DND-41 (cell line): ENCODE measurements at regions not wholly inside any gene's neighbourhood (a gene's known extent, or its start where the extent isn't known, plus 50 kb on each side); places are given as distances from the start of the nearest gene placed in this dataset.

ENCODE experiments used
- ATAC-seq: fragments of 200-7000 bp; cut with Tn5 transposase; 3 replicates; pipeline ENCODE4 v1.9.1; 2021; ENCODE audit warnings: low read depth; ENCODE audit not compliant: insufficient read depth
- DNase-seq: peaks from one replicate; pipeline ENCODE4 v3.0.0-alpha.2; 2020
- H2AFZ ChIP-seq: 2 replicates; pipeline ENCODE4 v1.6.0; 2012; ENCODE audit warnings: low read depth, low read length
- H3K27ac ChIP-seq: 2 replicates; pipeline ENCODE4 v1.5.1; 2012; ENCODE audit warnings: low read length, inconsistent platforms
- H3K27me3 ChIP-seq: fragments of 200-600 bp; sonication (generic); 2 replicates; pipeline ENCODE4 v1.6.0; 2012; ENCODE audit warnings: low read length, mild to moderate bottlenecking, inconsistent platforms; ENCODE audit not compliant: insufficient read depth, poor library complexity
- H3K36me3 ChIP-seq: 2 replicates; pipeline ENCODE4 v1.5.1; 2012; ENCODE audit warnings: low read length, inconsistent platforms; ENCODE audit not compliant: insufficient read depth
- H3K4me1 ChIP-seq: 2 replicates; pipeline ENCODE4 v1.5.1; 2012; ENCODE audit warnings: mild to moderate bottlenecking, low read length; ENCODE audit not compliant: insufficient read depth
- H3K4me2 ChIP-seq: 2 replicates; pipeline ENCODE4 v1.6.0; 2012; ENCODE audit warnings: mild to moderate bottlenecking, moderate library complexity, low read length, inconsistent platforms; ENCODE audit not compliant: insufficient read depth
- H3K4me3 ChIP-seq, 2 experiments: fragments of 200-600 bp in 1 of 2; shearing (Covaris generic) in 1 of 2; 2 replicates each; pipeline ENCODE4 v1.5.1; 2012 to 2016; ENCODE audit warnings: inconsistent platforms in 2 of 2, low read length in 2 of 2, mild to moderate bottlenecking in 2 of 2, low read depth in 1 of 2, moderate library complexity in 1 of 2
- H3K79me2 ChIP-seq: 2 replicates; pipeline ENCODE4 v1.6.0; 2012; ENCODE audit warnings: low read length, inconsistent platforms; ENCODE audit not compliant: insufficient read depth
- H3K9ac ChIP-seq: 2 replicates; pipeline ENCODE4 v1.6.0; 2012; ENCODE audit warnings: low read depth, mild to moderate bottlenecking, inconsistent platforms, low read length, moderate library complexity
- H3K9me3 ChIP-seq: 2 replicates; pipeline ENCODE4 v1.5.1; 2012; ENCODE audit warnings: low read length, moderate library complexity, mild to moderate bottlenecking, inconsistent platforms; ENCODE audit not compliant: insufficient read depth, severe bottlenecking
- H4K20me1 ChIP-seq: 2 replicates; pipeline ENCODE4 v1.6.0; 2012; ENCODE audit warnings: low read length; ENCODE audit not compliant: insufficient read depth
- CTCF ChIP-seq: IDR thresholded peaks from 2 replicates; pipeline ENCODE4 v1.5.1; 2012; ENCODE audit warnings: borderline replicate concordance, low read length, moderate library complexity, mild to moderate bottlenecking; ENCODE audit not compliant: poor library complexity, severe bottlenecking; ENCODE audit errors: extremely low read depth
- EZH2 ChIP-seq: IDR thresholded peaks from 3 replicates; pipeline ENCODE4 v1.6.1; 2012; ENCODE audit warnings: borderline replicate concordance, low read depth, mild to moderate bottlenecking, moderate library complexity, low read length, inconsistent platforms; ENCODE audit not compliant: severe bottlenecking

- Histone ChIP-seq H3K9me3 (no peaks in the 10 kb centered on the region), H3K27ac (no peak overlapping the region), H3K4me2 (no peak overlapping the region), H3K4me1 (no peaks in the 10 kb centered on the region), H3K27me3 (no peaks in the 10 kb centered on the region), H3K36me3 (no peaks in the 10 kb centered on the region), H2AFZ (no peak overlapping the region), H3K4me3 (no peak overlapping the region), H3K79me2 (no peaks in the 10 kb centered on the region), H4K20me1 (no peaks in the 10 kb centered on the region), H3K9ac (no peak overlapping the region)
- DNase-seq (no peak), ATAC-seq (no peak)
- TF ChIP-seq CTCF, result no peak
- TF ChIP-seq EZH2, result no peak
These were observed 958.0 kb downstream of the RPA4 start for GRCh38 chrX:97841544-97842179.

- Histone ChIP-seq H3K4me2 (no peak overlapping the region), H2AFZ (no peak overlapping the region), H3K79me2 (no peaks in the 10 kb centered on the region), H4K20me1 (no peaks in the 10 kb centered on the region), H3K9me3 (no peaks in the 10 kb centered on the region), H3K27me3 (no peaks in the 10 kb centered on the region), H3K36me3 (no peaks in the 10 kb centered on the region), H3K4me3 (no peak overlapping the region), H3K27ac (no peak overlapping the region), H3K9ac (no peak overlapping the region), H3K4me1 (no peaks in the 10 kb centered on the region)
- TF ChIP-seq CTCF, result no peak
- ATAC-seq (no peak), DNase-seq (no peak)
These were observed 958.9 kb downstream of the RPA4 start for GRCh38 chrX:97842468-97843199.

GRCh38 chrX:97843200-97843811 lies 959.6 kb downstream of the RPA4 start:
- H3K4me1 ChIP-seq, result no peaks in the 10 kb centered on the region
- H3K79me2 ChIP-seq, result no peaks in the 10 kb centered on the region
- no peak for ATAC-seq
- H2AFZ ChIP-seq, result no peak overlapping the region
- no peaks in the 10 kb centered on the region for H3K36me3 ChIP-seq
- no peak for DNase-seq
- TF ChIP-seq CTCF (no peak), EZH2 (no peak)
- no peak overlapping the region for H3K4me3 ChIP-seq
- no peaks in the 10 kb centered on the region for H3K27me3 ChIP-seq
- H3K9me3 ChIP-seq, result no peaks in the 10 kb centered on the region
- H3K4me2 ChIP-seq, result no peak overlapping the region
- H3K27ac ChIP-seq, result no peak overlapping the region
- no peaks in the 10 kb centered on the region for H4K20me1 ChIP-seq
- H3K9ac ChIP-seq, result no peak overlapping the region
